Dermis blood vessel endothelial cell (primary cell): ENCODE measurements at regions not wholly inside any gene's neighbourhood (a gene's known extent, or its start where the extent isn't known, plus 50 kb on each side); places are given as distances from the start of the nearest gene placed in this dataset.

Experiments
- DNase-seq: peaks from one replicate; pipeline ENCODE4 v3.0.0; 2010

GRCh38 chr5:88144219-88145001 is 124.2 kb downstream of the TMEM161B start:
- no peak for DNase-seq

- DNase-seq, result no peak
These were observed 124.9 kb downstream of the TMEM161B start for GRCh38 chr5:88143693-88144218.

GRCh38 chr5:88142886-88143692 is 125.6 kb downstream of the TMEM161B start:
- no peak for DNase-seq

GRCh38 chr5:88142636-88142885 is 126.1 kb downstream of the TMEM161B start:
- no peak for DNase-seq

GRCh38 chr5:88140856-88141752 is 127.5 kb downstream of the TMEM161B start:
- DNase-seq, result peak; percentile 95

DNA sequence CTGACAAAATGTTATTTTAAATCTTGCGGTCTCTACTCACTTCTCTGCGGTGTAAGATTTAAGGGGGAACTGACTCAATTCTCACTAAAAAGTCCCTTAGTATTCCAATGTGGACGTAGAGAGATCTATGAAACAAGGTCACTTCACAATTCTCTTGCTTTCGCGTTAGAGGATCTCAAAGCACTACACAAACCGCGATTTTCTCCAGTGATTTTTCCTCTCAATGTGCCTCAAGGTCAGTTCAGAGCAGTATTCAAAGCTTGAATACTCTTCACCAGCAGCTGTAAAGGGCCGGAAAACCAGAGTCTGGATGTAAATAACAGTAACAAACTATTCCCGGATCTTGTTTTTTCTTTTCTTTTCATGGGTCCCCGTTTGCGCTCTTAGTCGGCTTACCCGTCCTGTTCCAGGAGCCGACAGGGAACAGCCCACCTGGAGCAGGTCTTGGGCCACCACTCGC is 128.2 kb downstream of the TMEM161B start:
- DNase-seq, result no peak

GRCh38 chr5:88130211-88130815 is 138.3 kb downstream of the TMEM161B start:
- DNase-seq, result no peak

GRCh38 chr5:88128813-88129212 is 139.8 kb downstream of the TMEM161B start:
- no peak for DNase-seq

DNA sequence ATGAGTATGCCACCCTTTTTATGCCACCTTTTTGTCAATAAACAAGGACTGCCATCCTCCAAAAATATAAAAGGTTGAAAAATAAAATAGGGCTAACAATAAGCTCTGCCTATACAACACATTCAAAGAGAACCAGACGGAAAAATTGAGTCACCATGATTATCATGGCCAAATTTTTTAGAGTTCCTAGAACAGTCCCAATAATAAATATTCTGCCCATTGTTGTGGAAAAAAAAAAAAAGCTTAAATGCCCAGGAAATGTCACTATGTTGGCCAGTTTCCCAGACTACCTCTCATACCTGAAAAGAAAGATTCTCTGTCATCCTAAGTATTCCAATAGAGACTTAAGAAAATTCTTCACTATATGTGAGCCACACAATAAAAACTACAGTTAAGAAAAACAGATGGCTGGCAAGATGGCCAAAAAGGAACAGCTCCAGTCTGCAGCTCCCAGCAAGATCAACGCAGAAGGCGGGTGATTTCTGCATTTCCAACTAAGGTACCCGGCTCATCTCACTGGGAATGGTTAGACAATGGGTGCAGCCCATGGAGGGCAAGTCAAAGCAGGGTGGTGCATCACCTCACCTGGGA is 149.0 kb downstream of the TMEM161B start:
- DNase-seq, result no peak

- no peak for DNase-seq
These were observed 150.5 kb downstream of the TMEM161B start for GRCh38 chr5:88118179-88118578.

- no peak for DNase-seq
These were observed 151.1 kb downstream of the TMEM161B start for GRCh38 chr5:88117546-88117945.

- no peak for DNase-seq
These were observed 152.2 kb downstream of the TMEM161B start for GRCh38 chr5:88116396-88116795.

DNA sequence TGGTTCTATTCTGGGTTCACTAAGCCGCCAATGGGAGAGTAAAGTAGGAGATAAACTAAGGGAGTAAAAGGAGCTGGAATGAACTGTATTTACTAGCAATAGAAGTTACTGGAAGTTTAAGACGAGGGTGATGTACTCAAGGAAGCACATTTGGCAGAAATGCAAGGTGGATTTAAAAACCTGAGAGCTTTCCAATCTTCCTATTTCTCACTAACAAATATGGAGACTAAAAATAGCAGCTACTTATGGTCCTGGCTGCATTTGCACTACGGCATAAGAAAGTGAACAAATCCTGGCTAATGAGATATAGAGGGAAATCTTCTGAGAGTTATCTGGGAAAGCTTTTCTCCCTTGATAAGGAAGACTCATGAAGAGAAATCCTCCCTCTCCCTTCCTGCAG is 153.4 kb downstream of the TMEM161B start:
- DNase-seq, result no peak

DNA sequence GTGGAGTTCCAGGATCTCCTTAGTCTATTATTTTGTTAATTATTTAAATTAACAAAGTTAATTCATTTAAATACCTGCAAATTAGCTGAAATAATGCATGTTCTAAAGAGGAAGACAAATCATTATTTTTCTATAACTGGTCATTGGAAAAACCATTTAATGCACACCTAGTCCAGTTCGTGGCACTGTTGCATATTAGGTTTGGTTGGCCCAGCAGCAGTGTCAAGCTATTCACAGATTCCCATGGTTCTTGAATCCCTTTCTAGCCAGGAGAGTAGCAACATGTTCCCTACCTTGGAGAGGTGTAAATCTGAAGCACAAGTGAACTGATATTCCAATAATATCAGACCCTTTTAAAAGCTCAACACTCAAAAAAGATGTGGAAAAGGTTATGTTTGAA is 155.2 kb downstream of the TMEM161B start:
- no peak for DNase-seq

DNA sequence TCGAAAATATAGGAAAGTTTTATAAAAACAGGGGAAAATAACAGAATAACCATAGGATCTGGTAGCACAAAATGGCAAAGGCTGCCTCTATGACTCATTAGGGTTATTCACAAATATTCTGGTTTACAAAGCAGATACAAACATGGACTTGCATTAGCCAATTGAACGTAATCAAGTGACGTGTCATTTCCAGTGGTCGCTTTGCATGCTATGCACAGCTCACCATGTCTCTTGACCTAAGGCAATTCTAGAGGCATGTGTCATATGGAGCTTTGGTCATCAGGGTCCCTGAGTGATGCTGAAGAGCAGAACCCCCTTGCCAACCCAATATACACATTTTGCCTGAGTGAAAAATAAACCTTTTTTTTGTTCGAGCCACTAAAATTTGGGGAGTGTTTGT is 158.8 kb downstream of the TMEM161B start:
- DNase-seq, result no peak

DNA sequence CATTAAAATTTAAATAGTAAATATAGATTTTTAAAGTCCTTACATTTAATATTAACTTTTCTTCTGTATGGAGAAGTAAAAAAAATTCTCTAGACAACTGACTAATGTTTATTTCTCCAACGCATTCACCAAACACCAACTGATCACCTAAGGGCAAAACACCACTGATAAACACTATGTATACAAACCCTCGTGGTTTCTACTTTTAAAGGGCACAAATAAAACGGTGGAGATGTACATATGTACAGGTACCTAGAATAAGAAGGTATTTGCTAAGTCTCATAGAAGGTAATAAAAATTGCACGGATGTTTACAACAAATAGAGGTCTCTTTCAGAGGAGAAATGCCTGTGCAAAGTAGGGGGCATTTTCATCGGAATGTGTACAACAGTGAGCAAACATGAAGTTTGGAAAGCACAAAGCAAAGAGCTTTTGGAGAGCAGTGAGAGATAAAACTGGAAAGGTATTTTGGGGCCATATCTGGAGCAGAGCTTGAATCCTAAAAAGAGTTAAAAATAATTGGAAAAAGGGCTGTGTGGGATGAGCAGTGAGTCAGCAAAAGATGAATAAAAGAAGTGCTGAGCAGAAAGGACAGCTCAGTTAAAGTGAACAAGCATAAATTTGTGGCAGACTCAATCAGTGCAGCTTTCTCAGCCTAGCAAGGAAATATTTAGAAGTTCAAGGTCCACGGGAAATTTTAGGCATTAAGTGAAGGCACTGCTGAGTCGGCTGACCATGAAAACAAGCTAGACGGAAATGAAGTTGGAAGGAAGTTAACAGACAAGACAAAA is 160.0 kb downstream of the TMEM161B start:
- no peak for DNase-seq

DNA sequence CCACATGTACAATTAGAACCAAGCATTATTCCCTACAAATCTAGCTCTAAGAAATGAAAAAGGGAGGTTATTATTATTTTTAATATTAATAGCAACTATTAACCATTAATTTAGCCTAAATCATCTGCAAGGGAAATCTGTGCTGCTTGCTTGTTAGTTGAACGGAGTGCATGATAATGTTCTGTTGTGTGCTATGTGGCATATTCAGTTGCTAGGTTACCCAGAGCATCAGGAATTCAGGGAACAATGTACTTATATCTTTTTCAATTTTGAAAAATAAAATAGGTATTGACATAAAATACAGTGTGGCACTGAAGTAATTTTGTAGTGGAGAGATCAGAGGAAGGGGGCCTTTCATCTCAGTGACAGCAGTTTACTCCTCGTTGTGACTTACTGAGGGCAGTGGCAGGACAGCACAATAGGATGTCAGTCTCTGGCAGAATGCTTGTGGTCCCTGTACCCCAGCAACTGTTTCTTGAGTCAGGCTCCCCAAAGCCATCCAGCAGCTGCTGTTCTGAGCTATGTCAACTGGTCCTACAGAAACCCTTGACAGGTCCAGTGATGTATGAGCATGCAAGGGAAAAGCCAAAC is 173.6 kb downstream of the TMEM161B start:
- no peak for DNase-seq

- DNase-seq, result no peak
These were observed 174.2 kb downstream of the TMEM161B start for GRCh38 chr5:88094403-88094802.

GRCh38 chr5:88093765-88094164 is 174.9 kb downstream of the TMEM161B start:
- no peak for DNase-seq

- no peak for DNase-seq
These were observed 175.6 kb downstream of the TMEM161B start for GRCh38 chr5:88092958-88093605.
